GM12864 (cell line): ENCODE measurements at regions not wholly inside any gene's neighbourhood (a gene's known extent, or its start where the extent isn't known, plus 50 kb on each side); places are given as distances from the start of the nearest gene placed in this dataset.

Experiments used
- DNase-seq: peaks from one replicate; pipeline ENCODE4 v3.0.0-alpha.2; 2011; ENCODE audit warnings: low read depth
- H3K4me3 ChIP-seq: 2 replicates; pipeline ENCODE4 v1.5.1; 2011; ENCODE audit warnings: mild to moderate bottlenecking, low read depth, low read length, control low read depth
- CTCF ChIP-seq: IDR thresholded peaks from 2 replicates; pipeline ENCODE4 v1.5.1; 2011; ENCODE audit warnings: low read depth, mild to moderate bottlenecking, moderate library complexity, low read length, control low read depth, inconsistent platforms; ENCODE audit errors: missing control alignments

- no peak for DNase-seq
- TF ChIP-seq CTCF = no peak
- H3K4me3 ChIP-seq = no peak overlapping the region
Observed at GRCh38 chr10:130993612-130994011, 317.9 kb downstream of the TCERG1L start.

- no peak for DNase-seq
- no peak for TF ChIP-seq CTCF
- no peak overlapping the region for H3K4me3 ChIP-seq
Observed at GRCh38 chr10:130994191-130994590, 317.3 kb downstream of the TCERG1L start.

- no peak for TF ChIP-seq CTCF
- DNase-seq = no peak
- H3K4me3 ChIP-seq = no peak overlapping the region
Observed at GRCh38 chr10:130994845-130995244, 316.7 kb downstream of the TCERG1L start.

- H3K4me3 ChIP-seq = no peak overlapping the region
- TF ChIP-seq CTCF = no peak
- no peak for DNase-seq
Observed at GRCh38 chr10:130997267-130998045, 314.1 kb downstream of the TCERG1L start.

GRCh38 chr10:130998046-130998435, 313.5 kb downstream of the TCERG1L start:
- DNase-seq = no peak
- H3K4me3 ChIP-seq = no peak overlapping the region
- no peak for TF ChIP-seq CTCF

- DNase-seq = no peak
- H3K4me3 ChIP-seq = no peak overlapping the region
- TF ChIP-seq CTCF = no peak
Observed at GRCh38 chr10:130998642-130999041, 312.9 kb downstream of the TCERG1L start.
